Keratinocyte (primary cell): ENCODE measurements at regions not wholly inside any gene's neighbourhood (a gene's known extent, or its start where the extent isn't known, plus 50 kb on each side); places are given as distances from the start of the nearest gene placed in this dataset.

Experiments used
- EZH2 ChIP-seq: IDR thresholded peaks from one replicate; pipeline ENCODE4 v1.6.1; 2012; ENCODE audit warnings: inconsistent platforms, mild to moderate bottlenecking, low read length, moderate library complexity
- TF ChIP-seq, protein P1 (sequence below), 3 experiments: IDR thresholded peaks in 1 of 3; conservative IDR thresholded peaks in 1 of 3; optimal IDR thresholded peaks in 1 of 3; 2 replicates in 2 of 3; 3 replicates in 1 of 3; pipeline versions ENCODE3 to v1.5.1; 2011; ENCODE audit warnings: low read length in 3 of 3, mild to moderate bottlenecking in 3 of 3, moderate library complexity in 2 of 3, control low read depth in 1 of 3, inconsistent platforms in 1 of 3; ENCODE audit not compliant: insufficient read depth in 2 of 3; ENCODE audit errors: extremely low read depth in 1 of 3

- no peak for TF ChIP-seq EZH2
- TF ChIP-seq, protein P1, sequence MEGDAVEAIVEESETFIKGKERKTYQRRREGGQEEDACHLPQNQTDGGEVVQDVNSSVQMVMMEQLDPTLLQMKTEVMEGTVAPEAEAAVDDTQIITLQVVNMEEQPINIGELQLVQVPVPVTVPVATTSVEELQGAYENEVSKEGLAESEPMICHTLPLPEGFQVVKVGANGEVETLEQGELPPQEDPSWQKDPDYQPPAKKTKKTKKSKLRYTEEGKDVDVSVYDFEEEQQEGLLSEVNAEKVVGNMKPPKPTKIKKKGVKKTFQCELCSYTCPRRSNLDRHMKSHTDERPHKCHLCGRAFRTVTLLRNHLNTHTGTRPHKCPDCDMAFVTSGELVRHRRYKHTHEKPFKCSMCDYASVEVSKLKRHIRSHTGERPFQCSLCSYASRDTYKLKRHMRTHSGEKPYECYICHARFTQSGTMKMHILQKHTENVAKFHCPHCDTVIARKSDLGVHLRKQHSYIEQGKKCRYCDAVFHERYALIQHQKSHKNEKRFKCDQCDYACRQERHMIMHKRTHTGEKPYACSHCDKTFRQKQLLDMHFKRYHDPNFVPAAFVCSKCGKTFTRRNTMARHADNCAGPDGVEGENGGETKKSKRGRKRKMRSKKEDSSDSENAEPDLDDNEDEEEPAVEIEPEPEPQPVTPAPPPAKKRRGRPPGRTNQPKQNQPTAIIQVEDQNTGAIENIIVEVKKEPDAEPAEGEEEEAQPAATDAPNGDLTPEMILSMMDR (optimal IDR thresholded peaks at IDR 0.05 in 1 of 3, IDR thresholded peaks at IDR 0.05 in 1 of 3, conservative IDR thresholded peaks at IDR 0.05 in 1 of 3; ENCODE audit: extremely low read depth in 1 of 3, insufficient read depth in 2 of 3, low read length in 3 of 3), result no peak
These were observed 63.9 kb upstream of the CREB1 start for GRCh38 chr2:207465894-207466293.
